ENCODE measurements at regions not wholly inside any gene's neighbourhood (a gene's known extent, or its start where the extent isn't known, plus 50 kb on each side); places are given as distances from the start of the nearest gene placed in this dataset.

- no peak overlapping the region for H3K27ac ChIP-seq (ENCODE audit: low read depth, low read length)
- no peaks in the 10 kb centered on the region for H3K9me3 ChIP-seq (ENCODE audit: insufficient read depth, low read length)
- no peaks in the 10 kb centered on the region for H3F3A ChIP-seq (ENCODE audit: insufficient read depth)
- H3K9ac ChIP-seq (ENCODE audit: low read length), result no peak overlapping the region
- H3K36me3 ChIP-seq (ENCODE audit: low read length), result no peaks in the 10 kb centered on the region
- H3K27me3 ChIP-seq (ENCODE audit: low read length), result no peaks in the 10 kb centered on the region
- no peaks in the 10 kb centered on the region for H3K9me2 ChIP-seq (replicated peaks; ENCODE audit: insufficient read depth, low read length)
- TF ChIP-seq EZH2phosphoT487 (conservative IDR thresholded peaks at IDR 0.05; ENCODE audit: low read length), result no peak
- TF ChIP-seq CTCF (IDR thresholded peaks at IDR 0.05; ENCODE audit: insufficient read depth, low read length, poor library complexity, severe bottlenecking), result no peak
- H4K20me1 ChIP-seq (ENCODE audit: low read depth, low read length), result no peaks in the 10 kb centered on the region
- no peak overlapping the region for H3K4me3 ChIP-seq (ENCODE audit: insufficient read depth, low read length, poor library complexity, severe bottlenecking)
- no peaks in the 10 kb centered on the region for H3K79me2 ChIP-seq (ENCODE audit: insufficient read depth, low read length)
- no peak overlapping the region for H3K4me2 ChIP-seq (ENCODE audit: low read depth, low read length, poor library complexity, severe bottlenecking)
- H2AFZ ChIP-seq (ENCODE audit: low read depth, low read length, severe bottlenecking), result no peak overlapping the region
Measured at GRCh38 chr7:41573015-41573414, 129.9 kb downstream of the INHBA start.

- Histone ChIP-seq H3K4me3 (ENCODE audit: insufficient read depth, low read length, poor library complexity, severe bottlenecking) (no peak overlapping the region), H2AFZ (ENCODE audit: low read depth, low read length, severe bottlenecking) (no peak overlapping the region), H4K20me1 (ENCODE audit: low read depth, low read length) (no peaks in the 10 kb centered on the region), H3K36me3 (ENCODE audit: low read length) (no peaks in the 10 kb centered on the region), H3K9ac (ENCODE audit: low read length) (no peak overlapping the region), H3K9me2 (replicated peaks; ENCODE audit: insufficient read depth, low read length) (no peaks in the 10 kb centered on the region), H3K4me2 (ENCODE audit: low read depth, low read length, poor library complexity, severe bottlenecking) (no peak overlapping the region), H3K27ac (ENCODE audit: low read depth, low read length) (no peak overlapping the region), H3K9me3 (ENCODE audit: insufficient read depth, low read length) (no peaks in the 10 kb centered on the region), H3K79me2 (ENCODE audit: insufficient read depth, low read length) (no peaks in the 10 kb centered on the region), H3K27me3 (ENCODE audit: low read length) (no peaks in the 10 kb centered on the region), H3F3A (ENCODE audit: insufficient read depth) (no peaks in the 10 kb centered on the region)
- TF ChIP-seq EZH2phosphoT487 (conservative IDR thresholded peaks at IDR 0.05; ENCODE audit: low read length) (no peak), CTCF (IDR thresholded peaks at IDR 0.05; ENCODE audit: insufficient read depth, low read length, poor library complexity, severe bottlenecking) (no peak)
Measured at GRCh38 chr7:41571573-41571972, 131.3 kb downstream of the INHBA start.

GRCh38 chr7:41570766-41571165, 132.1 kb downstream of the INHBA start:
- Histone ChIP-seq H3K27ac (ENCODE audit: low read depth, low read length) (no peak overlapping the region), H3K4me2 (ENCODE audit: low read depth, low read length, poor library complexity, severe bottlenecking) (no peak overlapping the region), H3F3A (ENCODE audit: insufficient read depth) (no peaks in the 10 kb centered on the region), H3K27me3 (ENCODE audit: low read length) (no peaks in the 10 kb centered on the region), H3K79me2 (ENCODE audit: insufficient read depth, low read length) (no peaks in the 10 kb centered on the region), H2AFZ (ENCODE audit: low read depth, low read length, severe bottlenecking) (no peak overlapping the region), H3K4me3 (ENCODE audit: insufficient read depth, low read length, poor library complexity, severe bottlenecking) (no peak overlapping the region), H3K9me2 (replicated peaks; ENCODE audit: insufficient read depth, low read length) (no peaks in the 10 kb centered on the region), H3K9ac (ENCODE audit: low read length) (no peak overlapping the region), H3K9me3 (ENCODE audit: insufficient read depth, low read length) (no peaks in the 10 kb centered on the region), H4K20me1 (ENCODE audit: low read depth, low read length) (no peaks in the 10 kb centered on the region), H3K36me3 (ENCODE audit: low read length) (no peaks in the 10 kb centered on the region)
- TF ChIP-seq CTCF (IDR thresholded peaks at IDR 0.05; ENCODE audit: insufficient read depth, low read length, poor library complexity, severe bottlenecking), result no peak
- no peak for TF ChIP-seq EZH2phosphoT487 (conservative IDR thresholded peaks at IDR 0.05; ENCODE audit: low read length)

All from SU-DHL-6 (cell line).